ENCODE measurements at regions not wholly inside any gene's neighbourhood (a gene's known extent, or its start where the extent isn't known, plus 50 kb on each side); places are given as distances from the start of the nearest gene placed in this dataset.
"Not testable (repeated sequence)": the region's sequence is repeated elsewhere in the genome, so short reads cannot be mapped to it uniquely, and the experiment has no call there.

DNA sequence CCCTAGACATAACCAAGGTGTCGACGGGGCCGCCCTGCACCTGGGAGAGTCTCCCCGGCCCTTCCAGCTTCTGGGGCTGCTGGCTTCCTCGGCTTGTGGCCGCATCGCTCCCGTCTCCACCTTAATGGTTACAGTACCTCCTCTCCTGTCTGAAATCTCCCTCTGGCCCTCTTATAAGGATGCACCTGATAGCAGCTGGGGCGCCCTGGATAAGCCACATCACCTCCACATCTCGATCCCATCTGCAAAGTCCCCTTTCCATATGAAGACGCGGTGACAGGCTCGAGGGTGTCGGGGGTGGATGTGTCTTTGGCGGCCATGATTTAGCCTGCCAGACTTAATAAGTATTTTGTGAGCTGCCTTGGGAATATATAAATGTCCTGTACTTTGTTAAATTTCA lies 169.0 kb downstream of the NPIPB11 start:
- not testable (repeated sequence) for DNase-seq (ENCODE audit: low read depth in 1 of 2, low spot score in 1 of 2)

DNA sequence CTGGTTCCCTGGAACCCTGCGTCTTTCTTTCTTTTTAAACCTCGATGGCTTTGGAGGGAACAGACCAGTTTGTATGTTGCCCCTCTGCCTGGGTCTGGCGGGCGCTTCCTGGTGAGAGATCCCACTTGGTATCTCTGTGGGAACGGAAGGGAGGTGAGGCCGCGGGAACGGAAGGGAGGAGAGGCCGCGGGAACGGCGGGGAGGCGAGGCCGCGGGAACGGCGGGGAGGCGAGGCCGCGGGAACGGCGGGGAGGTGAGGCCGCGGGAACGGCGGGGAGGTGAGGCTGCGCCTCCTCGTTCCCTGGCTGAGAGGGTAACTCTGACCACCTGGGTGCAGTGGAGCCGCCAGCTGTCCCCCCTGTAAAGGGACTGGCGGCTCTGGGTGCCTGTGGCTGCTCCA lies 169.5 kb downstream of the NPIPB11 start:
- not testable (repeated sequence) for DNase-seq (ENCODE audit: low read depth in 1 of 2, low spot score in 1 of 2)

DNA sequence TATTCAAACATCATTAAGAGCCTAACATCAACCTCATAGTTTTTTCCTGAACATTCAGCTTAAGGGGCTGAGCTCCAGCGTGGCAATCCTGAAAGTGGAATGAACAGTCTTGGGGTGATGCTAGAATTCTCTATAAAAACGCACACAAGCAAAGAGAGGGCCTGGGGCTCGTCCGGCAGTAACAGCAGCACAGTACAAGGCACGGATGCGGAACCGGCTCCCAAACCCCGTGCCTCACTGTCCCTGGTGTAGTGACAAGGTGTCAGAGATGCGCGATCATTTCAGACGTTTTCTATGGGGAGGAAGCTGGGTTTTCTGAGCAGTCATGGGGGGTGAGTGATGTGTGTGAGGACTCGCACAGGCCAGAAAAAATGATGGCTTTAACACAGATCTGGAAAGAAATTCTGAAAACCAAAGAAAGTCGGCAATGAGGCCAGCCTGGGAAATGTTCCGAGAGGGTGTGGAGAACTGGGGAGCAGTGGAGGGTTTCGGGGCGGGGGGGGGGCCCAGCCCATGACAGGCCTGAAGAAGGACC lies 170.6 kb downstream of the NPIPB11 start:
- not testable (repeated sequence) for DNase-seq (ENCODE audit: low read depth in 1 of 2, low spot score in 1 of 2)

DNA sequence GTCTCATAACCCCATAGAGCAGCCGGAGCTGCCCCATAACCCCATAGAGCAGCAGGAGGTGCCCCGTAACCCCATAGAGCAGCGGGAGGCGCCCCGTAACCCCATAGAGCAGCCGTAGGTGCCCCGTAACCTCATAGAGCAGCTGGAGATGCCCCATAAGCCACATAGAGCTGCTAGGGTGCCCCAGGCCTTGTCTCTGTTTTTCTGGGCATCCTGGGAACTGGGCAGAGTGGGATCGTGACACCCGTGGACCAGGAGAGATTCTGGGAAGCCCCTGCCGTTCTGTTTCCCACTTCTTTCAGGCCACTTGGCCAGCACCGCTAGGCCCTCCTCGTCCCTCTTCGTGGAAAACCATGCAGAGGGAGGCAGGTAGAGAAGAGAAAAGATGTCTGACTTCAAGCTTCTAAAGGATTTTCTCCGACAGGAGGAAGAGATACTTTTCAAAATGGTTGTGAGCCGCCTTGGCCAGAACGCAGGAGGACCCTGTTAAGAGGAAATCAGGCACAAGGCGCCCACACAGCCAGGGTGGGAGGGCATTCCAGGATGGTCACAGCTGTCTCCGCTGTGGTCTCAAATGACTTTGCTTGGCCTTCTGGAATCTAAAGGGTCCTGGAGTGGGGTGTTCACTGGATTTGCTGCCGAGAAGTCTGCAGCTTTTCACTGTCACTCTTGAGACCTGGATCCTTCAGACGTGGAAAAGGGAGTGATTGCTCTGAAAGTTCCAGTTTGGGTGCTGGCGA lies 171.8 kb downstream of the NPIPB11 start:
- DNase-seq (ENCODE audit: low read depth in 1 of 2, low spot score in 1 of 2): not testable (repeated sequence)

DNA sequence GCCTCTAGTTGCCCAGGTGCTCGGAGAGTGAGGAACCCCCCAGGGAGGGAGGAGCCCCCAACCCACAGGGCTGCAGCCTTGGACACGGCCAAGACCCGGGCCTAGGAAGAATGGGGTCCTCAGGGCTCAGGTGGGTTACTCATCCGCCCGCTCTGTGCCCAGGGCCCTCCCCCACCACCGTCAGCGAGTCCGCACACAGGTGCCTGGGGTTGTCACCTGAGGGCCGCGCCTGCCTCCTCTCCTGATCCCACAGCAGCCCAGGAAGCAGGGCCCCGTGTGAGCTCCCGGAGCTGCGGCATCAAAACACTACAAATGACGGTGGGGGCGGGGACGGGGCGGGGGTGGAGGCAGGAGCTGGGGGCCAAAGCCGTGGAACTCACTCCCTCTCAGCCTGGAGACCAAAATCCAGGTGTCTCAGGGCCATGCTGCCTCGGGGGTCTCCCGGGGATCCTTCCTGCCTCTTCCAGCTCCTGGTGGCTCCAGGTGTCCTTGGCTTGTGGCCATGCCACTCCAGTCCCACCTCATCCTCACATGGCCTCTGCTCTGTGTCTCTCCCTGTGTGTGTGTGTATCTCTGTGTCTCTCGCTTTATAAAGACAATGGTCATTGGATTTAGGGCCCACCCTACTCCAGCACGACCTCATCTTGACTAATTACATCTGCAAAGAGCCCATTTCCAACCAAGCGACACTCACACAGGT lies 172.7 kb downstream of the NPIPB11 start:
- not testable (repeated sequence) for DNase-seq (ENCODE audit: low read depth in 1 of 2, low spot score in 1 of 2)

DNA sequence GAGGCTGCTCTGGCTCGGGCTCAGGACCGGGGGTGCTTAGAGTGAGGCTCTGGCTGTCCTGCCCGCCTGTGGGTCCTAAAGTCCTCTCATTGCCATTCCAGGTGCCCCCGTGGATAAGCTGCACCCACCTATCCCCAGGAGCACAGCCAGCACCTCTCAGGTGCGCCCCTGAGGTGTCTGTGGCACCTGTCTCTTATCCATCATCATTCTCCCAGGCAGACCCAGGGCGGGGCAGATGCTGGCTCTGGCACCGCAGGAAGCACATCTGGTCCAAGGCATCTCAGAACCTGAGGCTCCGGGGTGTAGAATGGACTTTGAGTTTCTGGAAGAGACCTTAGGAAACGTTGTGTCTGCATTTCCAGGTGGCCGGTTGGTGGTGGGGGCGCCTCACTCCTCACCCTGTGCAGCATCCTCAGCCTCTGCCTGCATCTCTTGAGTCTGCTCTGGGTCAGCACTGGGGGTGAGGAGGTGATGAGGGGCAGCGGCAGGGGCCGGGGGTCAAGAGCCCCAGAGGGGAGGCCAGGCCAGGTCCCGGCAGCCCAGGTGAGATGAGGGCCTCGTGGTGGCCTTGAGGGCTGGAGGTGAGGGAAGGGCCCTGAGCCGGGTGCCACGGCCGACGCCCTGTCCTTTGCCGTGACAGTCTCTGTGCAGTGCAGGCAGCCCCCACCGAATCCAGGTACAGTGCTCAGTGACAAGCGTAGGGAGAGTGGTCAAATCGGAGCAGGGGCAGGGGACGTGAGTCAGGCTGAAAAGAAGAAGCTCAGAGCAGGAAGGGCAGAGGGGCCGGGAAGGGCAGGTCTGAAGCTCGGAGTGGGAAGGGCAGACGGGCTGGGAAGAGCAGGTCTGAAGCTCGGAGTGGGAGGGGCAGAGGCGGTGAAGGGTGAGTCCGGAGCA lies 173.5 kb downstream of the NPIPB11 start:
- DNase-seq (ENCODE audit: low read depth in 1 of 2, low spot score in 1 of 2): no peak

DNA sequence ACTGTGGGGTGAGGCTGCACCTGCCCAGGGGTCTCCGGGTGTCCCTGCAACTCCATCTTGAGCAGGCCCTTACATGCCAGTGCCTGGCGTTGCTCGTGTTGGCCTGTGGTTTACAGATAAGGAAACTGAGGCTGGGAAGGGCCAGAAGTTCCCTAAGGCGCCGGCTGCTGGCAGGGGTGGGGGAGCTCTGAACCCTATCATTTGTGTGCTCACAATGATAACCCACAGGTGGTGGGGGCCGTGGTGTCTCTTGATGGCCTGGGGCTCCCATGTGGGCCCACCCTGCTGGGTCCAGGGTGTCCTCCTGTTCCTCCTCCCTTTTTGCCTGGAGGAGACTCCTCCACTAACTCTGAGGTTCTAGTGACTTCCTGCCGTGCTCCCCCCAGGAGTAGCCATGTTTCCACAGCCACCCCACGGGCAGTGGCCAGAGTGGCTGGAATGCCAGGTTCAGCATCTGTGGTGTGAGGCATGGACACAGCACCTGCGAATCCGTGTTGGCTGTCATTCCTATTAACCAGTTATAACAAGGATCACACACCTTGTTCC lies 174.3 kb downstream of the NPIPB11 start:
- not testable (repeated sequence) for DNase-seq (ENCODE audit: low read depth in 1 of 2, low spot score in 1 of 2)

DNA sequence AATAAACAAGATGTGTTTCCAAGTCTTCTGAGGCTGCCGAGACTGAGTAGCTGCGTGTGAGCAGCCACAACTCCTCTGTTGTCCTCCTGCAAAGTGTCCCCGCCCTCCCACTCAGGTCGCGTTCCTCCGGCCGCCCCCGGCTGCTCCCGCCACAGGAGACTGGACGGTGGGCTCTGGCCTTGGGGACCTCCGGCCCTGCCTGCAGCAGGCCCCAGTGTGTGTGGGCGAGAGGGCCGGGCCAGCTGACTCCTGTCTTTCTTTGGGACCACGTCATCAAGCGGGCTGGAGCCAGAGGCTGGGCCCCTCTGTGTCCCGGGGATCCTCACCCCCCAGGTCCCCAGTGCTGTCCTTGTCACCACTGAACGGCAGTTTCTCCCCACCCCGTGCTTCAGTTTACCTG lies 175.3 kb downstream of the NPIPB11 start:
- DNase-seq (ENCODE audit: low read depth in 1 of 2, low spot score in 1 of 2): no peak

DNA sequence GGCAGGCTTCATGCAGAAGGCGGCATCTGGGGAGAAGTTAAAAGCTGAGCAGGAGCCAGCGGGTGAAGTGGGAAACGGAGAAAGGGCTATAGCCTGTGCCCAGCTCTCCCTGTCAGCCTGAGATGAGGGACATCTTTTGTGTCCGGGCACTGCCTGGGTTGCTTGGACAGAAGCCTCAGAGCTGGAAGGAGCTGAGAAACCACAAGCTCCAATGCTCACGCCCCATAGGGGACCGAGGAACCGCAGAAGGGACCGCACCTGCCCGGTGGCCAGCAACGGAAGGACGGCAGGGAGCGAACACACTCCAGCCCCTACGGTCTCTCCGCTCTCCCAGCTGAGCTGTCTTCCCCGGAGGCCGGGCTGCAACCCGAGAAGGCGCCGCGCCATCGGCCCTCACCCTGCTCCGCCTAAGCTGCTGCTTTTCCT lies 175.8 kb downstream of the NPIPB11 start:
- no peak for DNase-seq (ENCODE audit: low read depth in 1 of 2, low spot score in 1 of 2)

DNA sequence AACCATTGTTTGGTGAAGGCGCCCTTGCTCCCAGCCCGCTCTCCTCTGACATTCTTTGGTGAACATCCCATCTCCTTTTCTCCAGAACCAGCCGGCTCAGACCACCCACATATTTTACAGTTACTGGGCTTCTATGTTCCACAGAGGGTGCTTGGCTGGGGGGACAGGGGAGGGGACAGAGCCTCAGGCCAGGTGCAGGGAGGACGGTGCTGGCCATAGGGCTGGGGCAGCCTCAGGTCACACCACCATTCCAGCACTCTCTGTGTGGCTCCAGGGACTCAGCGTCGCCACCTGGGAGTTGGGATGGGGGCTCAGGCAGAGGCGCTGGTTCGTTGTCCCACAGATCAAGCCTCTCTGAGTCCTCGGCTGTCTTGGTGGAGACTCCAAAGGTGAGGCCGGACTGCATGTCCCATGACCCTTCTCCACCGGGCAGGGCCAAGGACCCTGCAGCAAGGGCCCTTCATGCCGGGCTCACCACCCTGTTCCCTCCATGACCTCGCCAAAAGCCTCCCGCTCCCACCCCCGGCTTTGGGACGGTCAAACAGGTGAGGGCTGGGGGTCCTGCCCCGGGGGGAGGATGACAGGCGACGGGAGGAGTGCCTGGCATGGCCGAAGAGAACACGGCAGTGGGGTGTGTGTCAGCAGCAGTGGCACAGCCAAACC lies 176.4 kb downstream of the NPIPB11 start:
- DNase-seq (ENCODE audit: low read depth in 1 of 2, low spot score in 1 of 2): not testable (repeated sequence)

DNA sequence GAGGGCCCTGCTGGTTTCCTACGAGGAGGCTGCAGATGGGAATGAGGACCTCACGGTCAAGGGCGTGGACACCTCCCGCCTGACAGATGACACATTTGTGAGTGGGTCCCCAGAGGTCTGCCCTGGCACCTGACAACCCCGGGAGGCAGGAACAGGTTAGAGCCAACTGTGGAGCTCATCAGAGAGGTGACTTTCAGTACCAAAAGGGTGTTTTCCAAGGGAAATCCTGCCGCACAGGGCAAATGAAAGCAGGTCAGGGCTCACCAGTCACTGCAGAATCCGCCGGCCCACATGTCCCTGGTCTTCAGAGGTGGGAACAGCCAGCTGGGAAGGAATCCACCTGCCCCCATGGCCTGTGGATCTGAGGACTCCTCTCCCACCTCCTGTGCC lies 176.9 kb downstream of the NPIPB11 start:
- DNase-seq (ENCODE audit: low read depth in 1 of 2, low spot score in 1 of 2): not testable (repeated sequence)

DNA sequence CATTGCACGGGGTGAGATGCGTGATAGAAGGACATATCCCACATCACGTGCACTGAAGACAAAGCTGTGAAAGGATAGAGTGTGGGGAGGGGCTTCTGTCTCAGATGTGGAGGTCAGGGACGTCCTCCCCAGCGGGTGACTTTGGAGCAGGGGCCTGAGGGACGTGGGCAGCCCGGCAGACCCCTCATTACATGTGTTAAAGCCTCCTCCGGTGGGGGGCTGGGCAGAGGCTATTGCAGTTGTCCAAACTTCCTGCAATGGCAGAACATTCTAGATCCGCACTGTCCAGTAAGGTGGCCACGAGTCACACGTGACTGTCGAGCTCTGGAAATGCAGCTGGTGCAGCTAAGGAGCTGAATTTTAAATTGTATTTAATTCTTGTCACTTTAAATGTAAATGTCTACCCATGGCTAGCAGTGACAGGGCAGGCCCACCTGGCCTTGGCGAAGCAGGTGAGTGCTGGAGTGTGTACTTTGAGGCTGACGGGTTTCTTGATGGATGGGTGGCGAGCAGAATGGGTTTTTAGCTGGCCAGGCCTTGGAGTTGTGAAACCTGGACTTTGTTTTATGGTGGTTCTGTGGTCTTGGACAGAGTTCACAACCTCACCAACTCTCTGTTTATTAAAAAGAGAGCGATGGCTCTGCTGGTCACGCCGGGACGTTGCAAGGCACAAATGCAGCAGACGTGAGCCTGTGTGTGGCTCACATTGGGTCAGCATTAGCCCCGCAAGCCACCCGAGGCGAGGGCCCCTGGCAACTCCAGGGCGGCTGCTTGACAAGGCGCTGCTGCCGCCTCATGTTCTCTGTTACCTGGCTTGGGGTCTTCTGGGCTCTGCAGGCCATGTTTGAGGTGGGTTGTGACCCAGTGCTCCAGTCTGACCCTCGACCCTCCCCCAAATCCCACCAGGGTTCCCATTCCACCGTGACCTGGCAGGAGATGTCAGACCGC lies 177.6 kb downstream of the NPIPB11 start:
- not testable (repeated sequence) for DNase-seq (ENCODE audit: low read depth in 1 of 2, low spot score in 1 of 2)

DNA sequence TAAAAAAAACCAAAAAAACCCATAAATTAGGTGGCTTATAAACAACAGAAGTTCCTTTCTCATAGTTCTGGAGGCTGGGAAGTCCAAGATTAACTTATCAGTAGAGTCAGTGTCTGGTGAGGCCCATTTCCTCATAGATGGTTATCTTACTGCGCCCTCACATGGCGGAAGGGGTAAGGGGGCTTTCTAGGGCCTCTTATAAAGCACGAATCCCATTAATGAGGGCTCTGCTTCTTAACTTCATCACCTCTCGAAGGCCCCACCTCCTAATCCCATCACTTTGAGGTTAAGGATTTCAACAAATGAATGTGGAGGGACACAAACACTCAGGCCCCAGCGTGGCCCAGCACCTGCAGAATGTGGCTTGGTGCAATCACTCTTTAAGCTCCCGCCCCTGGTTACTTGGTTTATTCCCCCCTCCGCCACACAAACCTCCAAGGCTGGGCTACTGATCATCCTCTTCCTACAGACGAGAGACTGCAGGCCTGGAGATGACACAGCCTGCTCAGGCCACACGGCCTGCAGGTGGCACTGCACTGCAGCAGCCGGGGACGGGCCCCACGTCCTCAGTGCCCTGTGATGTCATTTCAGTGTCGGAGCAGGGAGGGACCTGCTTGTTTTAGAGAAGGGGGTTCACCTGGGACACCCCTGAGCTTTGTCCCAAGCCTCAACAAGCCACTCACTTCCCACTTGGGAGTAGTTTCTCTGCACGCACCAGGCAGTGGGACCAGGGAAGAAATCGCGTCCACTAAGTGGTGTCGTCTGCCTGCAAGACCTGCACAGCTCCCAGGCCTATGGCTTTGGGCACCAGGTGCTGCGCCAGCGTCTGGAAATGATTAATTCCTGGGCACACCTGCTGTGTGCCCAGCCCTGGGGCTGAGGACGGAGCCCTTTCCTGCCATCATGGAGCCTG lies 178.5 kb downstream of the NPIPB11 start:
- peak in 1 of 2 donors; percentile 22 for DNase-seq (ENCODE audit: low read depth in 1 of 2, low spot score in 1 of 2)

DNA sequence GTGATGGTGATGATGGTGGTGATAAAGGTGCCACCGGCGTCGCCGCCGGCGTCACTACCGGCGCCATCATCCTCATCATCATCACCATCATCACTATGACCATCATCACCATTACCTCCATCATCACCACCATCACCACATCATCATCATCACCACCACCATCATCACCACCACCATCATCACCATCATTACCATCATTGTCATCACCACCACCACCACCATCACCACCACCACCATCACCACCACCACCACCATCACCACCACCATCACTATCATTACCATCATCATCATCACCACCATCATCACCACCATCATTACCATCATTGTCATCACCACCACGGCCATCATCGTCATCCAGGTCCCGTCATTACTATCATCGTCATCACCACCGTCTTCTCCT lies 179.7 kb downstream of the NPIPB11 start:
- no peak for DNase-seq (ENCODE audit: low read depth in 1 of 2, low spot score in 1 of 2)

DNA sequence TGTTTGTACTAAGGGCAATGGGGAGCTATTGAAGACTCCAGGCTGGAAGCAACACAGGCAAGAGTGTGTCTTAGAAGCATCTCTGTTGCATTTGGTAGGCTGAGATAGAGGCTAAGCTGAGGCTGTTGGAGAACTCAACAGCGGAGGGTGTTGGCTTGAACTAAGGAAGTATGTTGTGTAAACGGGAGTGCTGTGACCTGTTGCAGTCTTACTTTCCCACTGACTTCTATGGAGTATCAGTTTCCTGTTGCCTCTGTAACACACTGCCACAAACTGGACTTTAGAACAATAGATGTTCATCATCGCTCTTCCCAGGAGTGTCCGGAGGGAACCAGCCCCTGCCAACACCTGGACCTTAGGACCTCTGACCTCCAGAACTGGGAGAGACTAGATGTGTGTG lies 181.8 kb downstream of the NPIPB11 start:
- DNase-seq (ENCODE audit: low read depth in 1 of 2, low spot score in 1 of 2): not testable (repeated sequence)

DNA sequence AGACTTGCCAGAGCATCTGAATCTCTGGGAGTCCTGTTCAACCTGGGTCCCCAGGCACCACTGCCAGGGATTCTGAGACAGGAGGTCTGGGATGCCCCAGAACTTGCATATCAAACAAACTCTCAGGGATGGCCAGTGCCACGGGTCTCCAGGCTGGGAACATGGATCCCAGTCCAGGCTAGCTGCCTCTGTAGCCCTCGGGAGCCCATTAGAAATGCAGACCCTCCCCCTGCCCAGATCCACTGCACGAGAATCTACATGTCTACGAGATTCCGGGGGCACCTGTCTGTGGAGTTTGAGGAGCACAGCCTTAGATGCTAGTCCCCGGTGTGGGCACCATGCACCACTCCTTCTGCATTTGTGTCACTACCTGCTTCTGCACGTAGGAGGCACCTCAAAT lies 183.9 kb downstream of the NPIPB11 start:
- DNase-seq (ENCODE audit: low read depth in 1 of 2, low spot score in 1 of 2): not testable (repeated sequence)

DNA sequence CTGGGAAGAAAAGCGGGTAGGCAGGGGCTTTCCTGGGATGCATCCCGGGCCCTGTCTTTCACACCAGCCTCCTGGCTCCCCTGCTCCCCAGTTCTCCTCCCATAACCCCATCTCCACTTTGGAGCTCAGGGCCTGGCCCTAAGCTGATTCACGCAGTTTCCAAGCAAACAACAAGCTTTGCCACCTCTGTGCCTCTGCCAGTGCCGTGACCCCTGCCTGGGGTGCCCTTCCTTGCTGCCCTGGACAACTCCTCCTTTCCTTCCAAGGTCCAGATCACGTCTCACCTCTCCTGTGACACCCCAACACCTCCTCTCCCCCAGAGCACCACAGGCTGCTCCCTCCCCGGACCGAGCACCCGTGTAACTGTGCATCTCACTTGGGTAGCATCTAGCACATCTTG lies 184.5 kb downstream of the NPIPB11 start:
- not testable (repeated sequence) for DNase-seq (ENCODE audit: low read depth in 1 of 2, low spot score in 1 of 2)

DNA sequence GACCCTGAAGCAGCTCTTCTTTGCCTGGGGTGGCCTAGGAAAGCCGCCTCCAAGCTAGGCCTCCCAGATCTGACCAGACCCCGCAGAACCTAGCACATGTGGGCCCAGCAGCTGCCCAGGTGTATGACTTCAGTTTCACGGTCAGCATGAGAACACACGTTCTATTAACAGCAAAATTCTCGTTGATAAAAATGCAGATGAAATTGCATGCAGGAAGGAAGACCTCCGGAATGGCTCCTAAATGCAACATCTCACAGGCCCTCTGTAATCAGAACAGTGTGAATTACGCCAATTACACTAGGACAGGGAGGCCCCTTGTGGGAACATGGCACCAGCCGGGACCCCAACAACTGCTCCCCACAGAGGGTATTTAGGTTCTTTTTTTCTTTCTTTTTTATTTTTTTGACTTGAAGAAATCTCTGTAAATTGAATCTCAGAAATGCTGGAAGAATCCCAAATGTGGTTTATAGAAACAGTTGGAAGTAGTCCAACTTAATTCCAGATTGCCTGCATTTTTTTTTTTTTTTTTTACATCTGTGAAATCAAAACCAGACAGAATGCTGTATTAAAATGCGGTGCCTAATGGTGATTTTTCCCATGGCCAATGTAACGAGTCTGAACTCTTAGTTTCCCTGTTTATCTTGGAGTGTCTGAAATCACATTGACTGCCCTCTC lies 185.1 kb downstream of the NPIPB11 start:
- DNase-seq (ENCODE audit: low read depth in 1 of 2, low spot score in 1 of 2): not testable (repeated sequence)

All from stimulated activated CD4-positive, alpha-beta T cell treated with anti-CD3 and anti-CD28 coated beads, Interleukin-15, amount 100 ng/mL, for 1 hour (primary cell).